PC-3 (cell line): ENCODE measurements at regions not wholly inside any gene's neighbourhood (a gene's known extent, or its start where the extent isn't known, plus 50 kb on each side); places are given as distances from the start of the nearest gene placed in this dataset.

Experiments used
- EZH2 ChIP-seq: fragments of 300-600 bp; sonication (generic); IDR thresholded peaks from one replicate; pipeline ENCODE4 v1.6.1; 2017; ENCODE audit warnings: antibody characterized with exemption, mild to moderate bottlenecking, low read length; ENCODE audit not compliant: unreplicated experiment
- EZH2phosphoT487 ChIP-seq: fragments of 300-600 bp; sonication (generic); IDR thresholded peaks from 2 replicates; pipeline ENCODE4 v1.6.1; 2018; ENCODE audit warnings: mild to moderate bottlenecking, antibody characterized with exemption, low read length, borderline replicate concordance
- TF ChIP-seq, protein P1 (sequence below): fragments of 300-600 bp; sonication (generic); conservative IDR thresholded peaks from 2 replicates; pipeline ENCODE4 v1.5.1; 2017; ENCODE audit warnings: antibody characterized with exemption, low read depth, mild to moderate bottlenecking, low read length

DNA sequence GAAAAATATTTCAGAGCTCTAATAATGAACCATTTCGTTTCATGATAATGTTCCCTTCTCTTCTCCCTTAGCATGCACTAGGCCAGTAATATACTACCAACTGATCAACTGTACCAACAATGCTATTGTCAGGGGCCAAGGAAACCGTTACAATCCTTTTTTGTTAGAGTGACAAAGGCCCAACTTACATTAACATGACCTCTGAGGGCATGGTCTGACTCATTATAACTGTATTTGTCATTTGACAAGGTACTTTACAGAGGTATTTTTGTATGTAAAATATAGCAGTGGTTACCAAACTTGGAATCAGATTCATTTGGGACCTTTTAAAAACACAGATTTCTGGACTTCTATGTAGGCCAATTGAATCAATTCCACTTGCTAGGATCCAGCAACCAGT lies 102.6 kb upstream of the RRP15 start:
- TF ChIP-seq, protein P1, sequence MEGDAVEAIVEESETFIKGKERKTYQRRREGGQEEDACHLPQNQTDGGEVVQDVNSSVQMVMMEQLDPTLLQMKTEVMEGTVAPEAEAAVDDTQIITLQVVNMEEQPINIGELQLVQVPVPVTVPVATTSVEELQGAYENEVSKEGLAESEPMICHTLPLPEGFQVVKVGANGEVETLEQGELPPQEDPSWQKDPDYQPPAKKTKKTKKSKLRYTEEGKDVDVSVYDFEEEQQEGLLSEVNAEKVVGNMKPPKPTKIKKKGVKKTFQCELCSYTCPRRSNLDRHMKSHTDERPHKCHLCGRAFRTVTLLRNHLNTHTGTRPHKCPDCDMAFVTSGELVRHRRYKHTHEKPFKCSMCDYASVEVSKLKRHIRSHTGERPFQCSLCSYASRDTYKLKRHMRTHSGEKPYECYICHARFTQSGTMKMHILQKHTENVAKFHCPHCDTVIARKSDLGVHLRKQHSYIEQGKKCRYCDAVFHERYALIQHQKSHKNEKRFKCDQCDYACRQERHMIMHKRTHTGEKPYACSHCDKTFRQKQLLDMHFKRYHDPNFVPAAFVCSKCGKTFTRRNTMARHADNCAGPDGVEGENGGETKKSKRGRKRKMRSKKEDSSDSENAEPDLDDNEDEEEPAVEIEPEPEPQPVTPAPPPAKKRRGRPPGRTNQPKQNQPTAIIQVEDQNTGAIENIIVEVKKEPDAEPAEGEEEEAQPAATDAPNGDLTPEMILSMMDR, result no peak
- TF ChIP-seq EZH2phosphoT487 (no peak), EZH2 (no peak)
